Prostate gland (tissue), 2 donors: ENCODE measurements at regions not wholly inside any gene's neighbourhood (a gene's known extent, or its start where the extent isn't known, plus 50 kb on each side); places are given as distances from the start of the nearest gene placed in this dataset.

ENCODE experiments used
- DNase-seq: peaks from one replicate; pipeline ENCODE4 v3.0.0-alpha.2; 2019; ENCODE audit warnings: low spot score
- H3K27ac ChIP-seq, 2 donors: fragments of 200-600 bp; sonication (generic); 2 replicates each; pipeline ENCODE4 v1.5.1; 2017 to 2019
- H3K27me3 ChIP-seq: fragments of 200-600 bp; sonication (generic); replicated peaks from 2 replicates; pipeline ENCODE4 v1.5.1; 2019; ENCODE audit not compliant: insufficient read depth
- H3K36me3 ChIP-seq, 2 donors: fragments of 200-600 bp; sonication (generic); 1 replicate in 1 of 2; 2 replicates in 1 of 2; pipeline versions ENCODE4 v1.5.1 to v1.8.1; 2017 to 2019
- H3K4me1 ChIP-seq: fragments of 200-600 bp; sonication (generic); replicated peaks from 2 replicates; pipeline ENCODE4 v1.5.1; 2019
- H3K4me3 ChIP-seq, 2 donors: fragments of 200-600 bp; sonication (generic); 2 replicates each; pipeline ENCODE4 v1.5.1; 2017 to 2019
- H3K9me3 ChIP-seq: fragments of 200-600 bp; sonication (generic); 2 replicates; pipeline ENCODE4 v1.5.1; 2017
- CTCF ChIP-seq, 4 experiments: fragments of 200-600 bp in 2 of 4; fragments of 450-650 bp in 2 of 4; sonication (generic) in 2 of 4; IDR thresholded peaks; 1 replicate in 3 of 4; 2 replicates in 1 of 4; pipeline ENCODE4 v1.5.1; 2016 to 2019; ENCODE audit warnings: antibody characterized with exemption in 4 of 4, mild to moderate bottlenecking in 2 of 4, moderate library complexity in 2 of 4
- POLR2A ChIP-seq: fragments of 450-650 bp; IDR thresholded peaks from one replicate; pipeline ENCODE4 v1.6.1; 2016; ENCODE audit warnings: antibody characterized with exemption, mild to moderate bottlenecking
- POLR2AphosphoS5 ChIP-seq: sonication (generic); formaldehyde crosslinking; IDR thresholded peaks from one replicate; pipeline ENCODE4 v1.6.1; 2017; ENCODE audit warnings: antibody characterized with exemption
- WGBS: methylation state at CpG from one replicate; pipeline ENCODE4 v1.1.5; 2018; 5-methylcytosine and 5-hydroxymethylcytosine counted together
- intact Hi-C: fragments of 100-400 bp; cut with DNase I; formaldehyde crosslinking; loops from one replicate; pipeline ENCODE4 v1.14.2; 2022

- Histone ChIP-seq H3K27ac (no peak overlapping the region), H3K4me3 (no peak overlapping the region), H3K36me3 (no peaks in the 10 kb centered on the region), H3K9me3 (no peaks in the 10 kb centered on the region), H3K4me1 (no peaks in the 10 kb centered on the region), H3K27me3 (no peaks in the 10 kb centered on the region)
- DNase-seq, result no peak
- WGBS, result 24% methylated on average over 2 of the region's 2 CpGs
- intact Hi-C loops, result no loop called here
- TF ChIP-seq POLR2A, result no peak
- no peak for TF ChIP-seq POLR2AphosphoS5
- no peak for TF ChIP-seq CTCF (IDR thresholded peaks at IDR 0.05)
Observed at GRCh38 chr13:102977471-102977870, 88.7 kb downstream of the SLC10A2 start.

- 38% methylated on average over 8 of the region's 8 CpGs for WGBS
- no peak for TF ChIP-seq POLR2A
- Histone ChIP-seq H3K27ac (no peak overlapping the region), H3K9me3 (no peaks in the 10 kb centered on the region), H3K36me3 (no peaks in the 10 kb centered on the region), H3K4me1 (no peaks in the 10 kb centered on the region), H3K27me3 (no peaks in the 10 kb centered on the region), H3K4me3 (no peak overlapping the region)
- DNase-seq, result no peak
- intact Hi-C loops, result no loop called here
Observed at GRCh38 chr13:102974317-102975087, 91.7 kb downstream of the SLC10A2 start.

GRCh38 chr13:102972191-102972590, 94.0 kb downstream of the SLC10A2 start:
- Histone ChIP-seq H3K4me3 (no peak overlapping the region), H3K36me3 (no peaks in the 10 kb centered on the region), H3K27me3 (no peaks in the 10 kb centered on the region), H3K4me1 (no peaks in the 10 kb centered on the region), H3K27ac (no peak overlapping the region), H3K9me3 (no peaks in the 10 kb centered on the region)
- WGBS, result 95% methylated on average over 2 of the region's 2 CpGs
- TF ChIP-seq POLR2AphosphoS5 (no peak), POLR2A (no peak), CTCF (IDR thresholded peaks at IDR 0.05) (no peak)
- intact Hi-C loops, result no loop called here
- no peak for DNase-seq

- Histone ChIP-seq H3K4me1 (no peaks in the 10 kb centered on the region), H3K9me3 (no peaks in the 10 kb centered on the region), H3K36me3 (no peaks in the 10 kb centered on the region), H3K27me3 (no peaks in the 10 kb centered on the region), H3K27ac (no peak overlapping the region), H3K4me3 (no peak overlapping the region)
- no peak for DNase-seq
- 96% methylated on average over 2 of the region's 2 CpGs for WGBS
- intact Hi-C loops, result no loop called here
- TF ChIP-seq CTCF (IDR thresholded peaks at IDR 0.05), result no peak
Observed at GRCh38 chr13:102970542-102970941, 95.7 kb downstream of the SLC10A2 start.

GRCh38 chr13:102968572-102969228, 97.5 kb downstream of the SLC10A2 start:
- DNase-seq, result no peak
- H3K36me3 ChIP-seq, result no peaks in the 10 kb centered on the region
- no peaks in the 10 kb centered on the region for H3K27me3 ChIP-seq
- no peaks in the 10 kb centered on the region for H3K9me3 ChIP-seq
- H3K4me1 ChIP-seq, result no peaks in the 10 kb centered on the region
- WGBS, result 74% methylated on average over 11 of the region's 11 CpGs
- H3K4me3 ChIP-seq, result no peak overlapping the region
- intact Hi-C loops, result no loop called here
- H3K27ac ChIP-seq, result no peak overlapping the region
- TF ChIP-seq POLR2A (no peak), POLR2AphosphoS5 (no peak), CTCF (IDR thresholded peaks at IDR 0.05) (no peak)
